ENCODE measurements at regions not wholly inside any gene's neighbourhood (a gene's known extent, or its start where the extent isn't known, plus 50 kb on each side); places are given as distances from the start of the nearest gene placed in this dataset.

GRCh38 chr5:4541334-4541733 lies 598.8 kb upstream of the ADAMTS16 start:
- no peaks in the 10 kb centered on the region for H3K36me3 Mint-ChIP-seq (ENCODE audit: insufficient read depth in 2 of 2)

DNA sequence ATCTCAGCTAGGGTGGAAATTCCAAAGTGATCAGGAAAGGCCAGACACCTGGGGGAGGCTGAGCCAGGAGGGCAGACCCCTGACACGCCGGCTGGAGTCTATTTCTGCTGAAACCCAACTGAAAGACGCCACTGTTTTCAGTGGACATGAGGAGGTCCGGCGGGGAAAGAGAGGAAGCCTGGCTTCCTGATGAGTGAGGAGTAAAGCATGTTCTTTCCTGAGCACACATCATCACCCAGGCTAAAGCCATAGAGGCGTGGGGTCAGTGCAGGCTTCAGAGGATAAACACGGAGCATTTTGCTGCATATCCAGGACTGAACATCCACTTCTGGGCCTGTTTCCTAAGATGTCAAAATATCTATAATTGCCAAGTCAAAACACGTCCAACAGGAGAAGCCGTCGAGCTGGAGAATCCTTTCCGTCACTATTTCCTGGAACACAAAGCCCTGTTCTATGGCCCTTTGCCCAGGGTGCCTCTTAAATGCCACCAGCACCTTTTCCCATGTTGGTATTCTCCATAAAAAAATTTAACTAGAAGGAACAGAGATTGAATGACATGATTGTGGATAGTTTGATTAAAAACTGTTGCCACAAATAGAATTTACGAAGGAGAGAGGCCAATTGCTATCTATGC lies 597.9 kb upstream of the ADAMTS16 start:
- Mint-ChIP-seq H3K27me3 (ENCODE audit: low read depth) (no peaks in the 10 kb centered on the region), H3K27ac (no peak overlapping the region), H3K9me3 (peaks cover 2 to 9% of the 10 kb centered on the region in 2 donors), H3K4me3 (no peak overlapping the region), H3K4me1 (ENCODE audit: low read depth) (no peaks in the 10 kb centered on the region), H3K36me3 (ENCODE audit: insufficient read depth in 2 of 2) (no peaks in the 10 kb centered on the region)
- DNase-seq (no peak), ATAC-seq (replicated peaks in 1 of 2) (no peak)

More at GRCh38 chr5:4541334-4541733, 598.8 kb upstream of the ADAMTS16 start:
- Mint-ChIP-seq H3K9me3 (peaks cover 2 to 7% of the 10 kb centered on the region in 2 donors), H3K4me3 (no peak overlapping the region), H3K27me3 (ENCODE audit: low read depth) (no peaks in the 10 kb centered on the region), H3K4me1 (ENCODE audit: low read depth) (no peaks in the 10 kb centered on the region), H3K27ac (no peak overlapping the region)
- no peak for ATAC-seq (replicated peaks in 1 of 2)
- DNase-seq: no peak

DNA sequence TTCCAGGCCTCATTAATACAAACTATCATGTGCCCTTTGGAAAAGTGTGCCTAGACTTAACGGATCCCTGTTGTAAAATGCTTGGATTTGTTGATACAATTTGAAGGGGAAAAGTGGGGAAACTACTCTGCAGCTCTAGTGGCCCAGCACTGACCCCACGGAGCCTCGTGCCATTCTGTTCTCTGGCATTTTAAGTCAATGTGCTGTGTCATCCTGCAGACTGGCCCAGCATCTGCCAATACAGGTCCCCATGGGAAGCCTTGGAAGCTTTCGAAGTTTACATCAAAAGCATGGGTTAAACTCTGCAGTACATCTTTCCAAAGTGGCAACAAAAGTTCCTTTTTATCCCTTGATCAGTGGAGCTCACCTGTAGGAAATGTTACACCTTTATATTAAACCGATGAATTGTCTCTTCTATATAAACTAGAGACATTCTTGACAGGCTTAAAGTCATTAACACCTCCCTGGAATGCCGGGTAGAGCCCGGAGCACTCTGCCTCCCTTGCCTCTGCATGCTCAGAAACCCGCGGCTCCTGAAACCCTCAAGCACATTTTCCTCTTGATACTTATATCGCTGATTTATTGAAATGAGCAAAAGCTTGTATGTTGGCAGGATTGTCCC lies 596.0 kb upstream of the ADAMTS16 start:
- no peaks in the 10 kb centered on the region for H3K27me3 Mint-ChIP-seq (ENCODE audit: low read depth)
- DNase-seq: no peak
- ATAC-seq (replicated peaks in 1 of 2): no peak
- H3K4me3 Mint-ChIP-seq: no peak overlapping the region
- H3K36me3 Mint-ChIP-seq (ENCODE audit: insufficient read depth in 2 of 2): no peaks in the 10 kb centered on the region
- H3K9me3 Mint-ChIP-seq: peaks cover 2 to 7% of the 10 kb centered on the region in 2 donors
- H3K4me1 Mint-ChIP-seq (ENCODE audit: low read depth): no peaks in the 10 kb centered on the region
- H3K27ac Mint-ChIP-seq: no peak overlapping the region

DNA sequence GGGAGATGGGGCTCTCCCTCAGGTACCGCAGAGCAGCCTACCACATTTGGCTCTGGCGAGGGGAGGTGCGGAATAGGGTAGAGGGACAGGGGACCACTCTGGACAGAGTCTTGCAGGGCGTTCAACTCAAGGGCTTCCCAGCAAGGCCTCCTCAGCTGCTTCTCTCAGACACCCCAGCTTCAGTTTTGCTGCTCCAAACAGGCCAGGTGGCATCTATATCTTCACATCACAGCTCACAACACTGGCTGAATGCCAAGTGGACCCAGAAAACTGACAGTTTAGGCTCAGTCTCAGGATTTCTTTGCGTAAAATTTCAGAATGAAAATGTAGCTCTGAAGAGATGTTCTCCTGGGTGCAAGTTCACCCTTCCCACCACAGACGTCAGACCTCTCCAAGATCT lies 592.6 kb upstream of the ADAMTS16 start:
- Mint-ChIP-seq H3K36me3 (ENCODE audit: insufficient read depth in 2 of 2) (no peaks in the 10 kb centered on the region), H3K4me3 (no peak overlapping the region), H3K9me3 (peaks cover 4 to 11% of the 10 kb centered on the region in 2 donors), H3K27ac (no peak overlapping the region), H3K4me1 (ENCODE audit: low read depth) (no peaks in the 10 kb centered on the region), H3K27me3 (ENCODE audit: low read depth) (no peaks in the 10 kb centered on the region)
- DNase-seq (no peak), ATAC-seq (replicated peaks in 1 of 2) (no peak)

- ATAC-seq (replicated peaks in 1 of 2) (no peak), DNase-seq (no peak)
- Mint-ChIP-seq H3K36me3 (ENCODE audit: insufficient read depth in 2 of 2) (no peaks in the 10 kb centered on the region), H3K27ac (no peak overlapping the region), H3K9me3 (peaks cover 4 to 11% of the 10 kb centered on the region in 2 donors), H3K4me1 (ENCODE audit: low read depth) (no peaks in the 10 kb centered on the region), H3K27me3 (ENCODE audit: low read depth) (no peaks in the 10 kb centered on the region), H3K4me3 (no peak overlapping the region)
Measured at GRCh38 chr5:4548341-4548740, 591.8 kb upstream of the ADAMTS16 start.

DNA sequence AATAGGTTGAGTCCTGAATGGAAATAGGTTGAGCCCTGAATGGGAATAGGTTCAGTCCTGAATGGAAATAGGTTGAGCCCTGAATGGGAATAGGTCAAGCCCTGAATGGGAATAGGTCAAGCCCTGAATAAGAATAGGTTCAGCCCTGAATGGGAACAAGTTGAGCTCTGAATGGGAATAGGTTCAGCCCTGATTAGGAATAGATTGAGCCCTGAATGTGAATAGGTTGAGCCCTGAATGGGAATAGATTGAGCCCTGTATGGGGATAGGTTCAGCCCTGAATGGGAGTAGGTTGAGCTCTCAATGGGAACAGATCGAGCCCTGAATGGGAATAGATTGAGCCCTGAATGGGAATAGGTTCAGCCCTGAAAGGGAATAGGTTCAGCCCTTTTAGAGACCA lies 590.8 kb upstream of the ADAMTS16 start:
- Mint-ChIP-seq H3K9me3 (peaks cover 4 to 13% of the 10 kb centered on the region in 2 donors), H3K4me3 (no peak overlapping the region), H3K36me3 (ENCODE audit: insufficient read depth in 2 of 2) (no peaks in the 10 kb centered on the region), H3K27me3 (ENCODE audit: low read depth) (no peaks in the 10 kb centered on the region), H3K27ac (no peak overlapping the region), H3K4me1 (ENCODE audit: low read depth) (no peaks in the 10 kb centered on the region)
- DNase-seq (no peak), ATAC-seq (replicated peaks in 1 of 2) (no peak)

- no peak for ATAC-seq (replicated peaks in 1 of 2)
Measured at GRCh38 chr5:4551034-4551433, 589.1 kb upstream of the ADAMTS16 start.

DNA sequence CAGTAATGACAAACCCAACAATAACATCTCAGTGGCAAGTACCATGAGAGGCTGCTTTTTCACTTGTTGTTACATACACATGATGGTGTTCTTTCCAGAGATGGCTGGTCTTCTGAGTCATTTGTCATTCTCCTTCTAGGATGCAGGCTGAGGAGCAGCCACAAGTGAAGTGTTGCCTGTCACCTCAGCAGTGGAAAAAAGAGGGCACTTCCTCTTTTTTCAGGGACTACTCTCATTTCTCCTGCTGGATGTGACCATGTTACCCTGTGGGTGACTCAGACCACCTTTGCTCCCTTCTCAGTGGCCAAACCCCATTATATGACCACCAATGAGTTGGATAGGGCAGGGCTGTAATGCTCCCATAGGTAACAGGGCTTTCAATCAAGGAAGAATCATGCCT lies 587.0 kb upstream of the ADAMTS16 start:
- Mint-ChIP-seq H3K9me3 (peaks cover 3 to 13% of the 10 kb centered on the region in 2 donors), H3K4me3 (no peak overlapping the region), H3K27me3 (ENCODE audit: low read depth) (no peaks in the 10 kb centered on the region), H3K36me3 (ENCODE audit: insufficient read depth in 2 of 2) (no peaks in the 10 kb centered on the region), H3K27ac (no peak overlapping the region), H3K4me1 (ENCODE audit: low read depth) (no peaks in the 10 kb centered on the region)
- DNase-seq: no peak
- ATAC-seq (replicated peaks in 1 of 2): no peak

More at GRCh38 chr5:4551034-4551433, 589.1 kb upstream of the ADAMTS16 start:
- peaks cover 4 to 13% of the 10 kb centered on the region in 2 donors for H3K9me3 Mint-ChIP-seq
- no peak overlapping the region for H3K4me3 Mint-ChIP-seq
- no peaks in the 10 kb centered on the region for H3K27me3 Mint-ChIP-seq (ENCODE audit: low read depth)
- no peaks in the 10 kb centered on the region for H3K4me1 Mint-ChIP-seq (ENCODE audit: low read depth)
- DNase-seq: no peak
- H3K27ac Mint-ChIP-seq: no peak overlapping the region
- H3K36me3 Mint-ChIP-seq (ENCODE audit: insufficient read depth in 2 of 2): no peaks in the 10 kb centered on the region

DNA sequence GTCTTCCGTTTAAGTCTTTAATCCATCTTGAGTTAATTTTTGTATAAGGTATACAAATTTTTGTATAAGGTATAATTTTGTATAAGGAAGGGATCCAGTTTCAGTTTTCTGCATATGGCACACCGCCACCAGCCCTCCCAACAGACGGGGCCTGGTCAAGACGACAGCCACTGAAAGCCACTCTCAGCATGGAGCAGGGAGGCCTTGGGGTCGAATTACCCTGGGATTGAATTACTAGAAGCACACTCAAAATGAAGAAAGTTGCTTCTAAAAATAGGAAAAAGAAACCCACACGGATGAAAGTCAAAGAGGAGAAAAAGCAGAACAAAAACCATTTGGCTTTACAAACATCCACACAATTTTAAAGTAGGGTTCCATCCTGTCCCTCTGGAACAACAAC lies 586.2 kb upstream of the ADAMTS16 start:
- Mint-ChIP-seq H3K27me3 (ENCODE audit: low read depth) (no peaks in the 10 kb centered on the region), H3K27ac (no peak overlapping the region), H3K9me3 (peaks cover 3 to 13% of the 10 kb centered on the region in 2 donors), H3K4me1 (ENCODE audit: low read depth) (no peaks in the 10 kb centered on the region), H3K36me3 (ENCODE audit: insufficient read depth in 2 of 2) (no peaks in the 10 kb centered on the region), H3K4me3 (no peak overlapping the region)
- no peak for ATAC-seq (replicated peaks in 1 of 2)
- no peak for DNase-seq

DNA sequence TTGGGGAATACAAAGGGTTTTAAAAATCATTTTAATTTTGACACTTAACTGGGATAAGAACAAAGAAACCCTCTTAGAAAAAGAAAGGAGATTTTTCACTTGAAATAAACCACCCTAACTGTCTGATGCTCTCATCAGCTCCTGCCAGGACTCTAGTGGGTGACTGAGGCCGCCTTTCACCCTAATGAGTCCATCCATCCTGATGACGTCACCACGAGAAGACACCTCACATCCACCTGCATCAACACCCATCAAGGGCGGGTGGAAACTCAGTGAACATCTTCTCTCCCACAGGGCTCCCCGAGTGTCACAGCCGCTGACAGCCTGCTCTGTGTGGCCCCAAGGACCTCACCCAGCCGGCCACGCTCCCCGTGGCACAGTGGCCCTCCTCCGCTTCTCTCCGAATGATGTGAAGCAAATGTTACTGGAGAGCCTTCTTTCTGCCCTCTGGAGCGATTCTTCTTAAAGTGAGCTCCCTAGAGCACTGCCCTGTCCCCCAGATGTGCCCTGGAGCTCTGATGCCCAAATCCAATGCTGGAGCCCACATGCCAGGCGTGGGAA lies 584.3 kb upstream of the ADAMTS16 start:
- no peak overlapping the region for H3K4me3 Mint-ChIP-seq
- H3K27ac Mint-ChIP-seq: no peak overlapping the region
- H3K4me1 Mint-ChIP-seq (ENCODE audit: low read depth): no peaks in the 10 kb centered on the region
- peaks cover 5 to 6% of the 10 kb centered on the region in 2 donors for H3K9me3 Mint-ChIP-seq
- DNase-seq (no peak), ATAC-seq (replicated peaks in 1 of 2) (no peak)
- no peaks in the 10 kb centered on the region for H3K27me3 Mint-ChIP-seq (ENCODE audit: low read depth)
- H3K36me3 Mint-ChIP-seq (ENCODE audit: insufficient read depth in 2 of 2): peaks cover 0 to 5% of the 10 kb centered on the region in 2 donors

DNA sequence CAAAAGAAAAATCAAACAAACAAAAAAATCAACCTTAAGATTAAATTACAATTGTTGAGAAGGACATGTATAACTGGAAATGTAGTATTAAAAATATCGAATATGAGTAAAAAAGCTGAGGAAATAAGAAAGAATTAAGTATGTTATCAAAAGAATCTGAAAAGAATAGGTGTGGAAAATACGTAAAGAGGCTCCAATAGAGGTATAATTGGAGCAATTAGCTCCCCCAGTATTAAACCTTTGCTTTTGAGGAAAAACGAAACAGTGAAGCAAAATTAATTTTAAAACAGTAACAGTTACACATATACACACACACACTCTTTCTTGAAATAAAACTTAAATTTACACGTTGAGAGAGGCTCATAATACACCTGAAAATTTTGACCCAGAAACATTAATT lies 578.7 kb upstream of the ADAMTS16 start:
- Mint-ChIP-seq H3K36me3 (ENCODE audit: insufficient read depth in 2 of 2) (peaks cover 0 to 7% of the 10 kb centered on the region in 2 donors), H3K27me3 (ENCODE audit: low read depth) (no peaks in the 10 kb centered on the region), H3K27ac (no peak overlapping the region), H3K4me3 (no peak overlapping the region), H3K4me1 (ENCODE audit: low read depth) (no peaks in the 10 kb centered on the region), H3K9me3 (peaks cover 5 to 7% of the 10 kb centered on the region in 2 donors)
- DNase-seq (no peak), ATAC-seq (replicated peaks in 1 of 2) (no peak)

DNA sequence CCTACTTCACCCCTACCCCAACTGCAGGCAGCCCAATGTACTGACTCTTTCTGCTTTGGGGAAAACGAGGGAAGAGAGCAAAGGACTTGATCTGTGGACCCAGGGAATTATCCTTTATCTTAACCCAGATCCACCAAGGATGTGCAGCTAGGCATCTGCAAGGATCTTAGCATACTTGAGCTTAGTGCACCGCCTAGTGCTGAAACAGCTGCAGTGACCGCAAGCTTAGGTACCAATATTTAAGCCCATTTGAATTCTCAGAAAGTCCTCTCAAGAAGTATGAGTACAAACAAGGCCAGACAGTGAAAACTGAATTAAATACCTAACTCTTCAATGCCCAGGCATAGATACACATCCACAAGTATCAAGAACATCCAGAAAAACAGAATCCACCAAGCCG lies 576.7 kb upstream of the ADAMTS16 start:
- H3K4me1 Mint-ChIP-seq (ENCODE audit: low read depth): no peaks in the 10 kb centered on the region
- DNase-seq (no peak), ATAC-seq (replicated peaks in 1 of 2) (no peak)
- peaks cover 7 to 8% of the 10 kb centered on the region in 2 donors for H3K9me3 Mint-ChIP-seq
- no peak overlapping the region for H3K27ac Mint-ChIP-seq
- no peaks in the 10 kb centered on the region for H3K27me3 Mint-ChIP-seq (ENCODE audit: low read depth)
- peaks cover 0 to 7% of the 10 kb centered on the region in 2 donors for H3K36me3 Mint-ChIP-seq (ENCODE audit: insufficient read depth in 2 of 2)
- H3K4me3 Mint-ChIP-seq: no peak overlapping the region

GRCh38 chr5:4570047-4570995 lies 569.8 kb upstream of the ADAMTS16 start:
- no peaks in the 10 kb centered on the region for H3K4me1 Mint-ChIP-seq (ENCODE audit: low read depth)
- ATAC-seq (replicated peaks in 1 of 2): no peak
- no peaks in the 10 kb centered on the region for H3K27me3 Mint-ChIP-seq (ENCODE audit: low read depth)
- no peak overlapping the region for H3K4me3 Mint-ChIP-seq
- H3K9me3 Mint-ChIP-seq: peaks cover 8 to 9% of the 10 kb centered on the region in 2 donors
- DNase-seq: no peak
- peaks cover 0 to 5% of the 10 kb centered on the region in 2 donors for H3K36me3 Mint-ChIP-seq (ENCODE audit: insufficient read depth in 2 of 2)
- no peak overlapping the region for H3K27ac Mint-ChIP-seq

All from activated T-cell treated with anti-CD3 and anti-CD28 coated beads, Interleukin-2, amount 50 U/mL, for 72 hours (primary cell).